Spleen (tissue), 11 donors: ENCODE measurements at regions not wholly inside any gene's neighbourhood (a gene's known extent, or its start where the extent isn't known, plus 50 kb on each side); places are given as distances from the start of the nearest gene placed in this dataset.

ENCODE experiments used
- DNase-seq: peaks from one replicate; pipeline ENCODE4 v3.0.0-alpha.2; 2020
- H3K27ac ChIP-seq, 8 donors: fragments of 200-600 bp; sonication (generic) in 7 of 8; 1 replicate in 4 of 8; 2 replicates in 4 of 8; pipeline versions ENCODE4 v1.5.0 to v1.8.0; 2016 to 2021; ENCODE audit warnings: inconsistent platforms in 4 of 8, mild to moderate bottlenecking in 4 of 8, moderate library complexity in 1 of 8
- H3K27me3 ChIP-seq, 7 donors: fragments of 200-600 bp; sonication (generic) in 6 of 7; replicated peaks in 1 of 7; 1 replicate in 4 of 7; 2 replicates in 3 of 7; pipeline versions ENCODE4 v1.5.0 to v1.8.0; 2016 to 2021; ENCODE audit warnings: inconsistent platforms in 3 of 7, mild to moderate bottlenecking in 1 of 7
- H3K36me3 ChIP-seq, 6 donors: fragments of 200-600 bp; sonication (generic) in 5 of 6; 1 replicate in 4 of 6; 2 replicates in 2 of 6; pipeline versions ENCODE4 v1.5.0 to v1.8.0; 2016 to 2021; ENCODE audit warnings: inconsistent platforms in 2 of 6
- H3K4me1 ChIP-seq, 6 donors: fragments of 200-600 bp; sonication (generic) in 5 of 6; 1 replicate in 3 of 6; 2 replicates in 3 of 6; pipeline versions ENCODE4 v1.5.0 to v1.8.0; 2016 to 2021; ENCODE audit warnings: inconsistent platforms in 3 of 6
- H3K4me3 ChIP-seq, 8 donors: fragments of 200-600 bp; sonication (generic) in 7 of 8; 1 replicate in 4 of 8; 2 replicates in 4 of 8; pipeline versions ENCODE4 v1.5.0 to v1.8.0; 2016 to 2021; ENCODE audit warnings: inconsistent platforms in 4 of 8, mild to moderate bottlenecking in 4 of 8, moderate library complexity in 2 of 8
- H3K9me3 ChIP-seq, 8 donors: fragments of 200-600 bp; sonication (generic) in 7 of 8; 1 replicate in 4 of 8; 2 replicates in 4 of 8; pipeline versions ENCODE4 v1.5.0 to v1.8.0; 2016 to 2021; ENCODE audit warnings: inconsistent platforms in 4 of 8
- POLR2A ChIP-seq, 3 donors: fragments of 450-650 bp; IDR thresholded peaks; one replicate each; pipeline ENCODE4 v1.5.1; 2017; ENCODE audit warnings: antibody characterized with exemption in 3 of 3, mild to moderate bottlenecking in 1 of 3
- POLR2AphosphoS5 ChIP-seq, 3 donors: sonication (generic); formaldehyde crosslinking; IDR thresholded peaks; one replicate each; pipeline ENCODE4 v1.5.1; 2017; ENCODE audit warnings: antibody characterized with exemption in 3 of 3
- WGBS, 5 donors: extraction: QIAGEN DNeasy Blood & Tissue Kit in 3 of 5; methylation state at CpG; one replicate each; pipeline versions ENCODE4 v1.1.5 to v1.1.7; 2013 to 2018; 5-methylcytosine and 5-hydroxymethylcytosine counted together
- intact Hi-C: fragments of 100-400 bp; cut with DNase I; formaldehyde crosslinking; loops from one replicate; pipeline ENCODE4 v1.15.0; 2023; ENCODE audit warnings: low total_unique reads
- TF ChIP-seq, protein P1 (sequence below), 11 experiments: fragments of 200-600 bp in 7 of 11; fragments of 450-650 bp in 4 of 11; sonication (generic) in 4 of 11; IDR thresholded peaks in 8 of 11; conservative IDR thresholded peaks in 3 of 11; 1 replicate in 7 of 11; 2 replicates in 4 of 11; pipeline versions ENCODE4 v1.4.0 to v1.8.0; 2016 to 2021; ENCODE audit warnings: antibody characterized with exemption in 11 of 11, inconsistent platforms in 4 of 11, mild to moderate bottlenecking in 1 of 11
- donor health status: healthy with polysubstance abuse.
- donor health status: DM: no; HTN: no; CAD: no; lungs with moderate emphysema.
- donor health status: DM: no; HTN: no; CAD: no.
- donor health status: Bipolar disorder and iron deficiency.
- donor health status: healthy.
- donor health status: DM: no; HTN: no; CAD: no.
- donor health status: DM: yes; HTN: yes; CAD: no.

DNA sequence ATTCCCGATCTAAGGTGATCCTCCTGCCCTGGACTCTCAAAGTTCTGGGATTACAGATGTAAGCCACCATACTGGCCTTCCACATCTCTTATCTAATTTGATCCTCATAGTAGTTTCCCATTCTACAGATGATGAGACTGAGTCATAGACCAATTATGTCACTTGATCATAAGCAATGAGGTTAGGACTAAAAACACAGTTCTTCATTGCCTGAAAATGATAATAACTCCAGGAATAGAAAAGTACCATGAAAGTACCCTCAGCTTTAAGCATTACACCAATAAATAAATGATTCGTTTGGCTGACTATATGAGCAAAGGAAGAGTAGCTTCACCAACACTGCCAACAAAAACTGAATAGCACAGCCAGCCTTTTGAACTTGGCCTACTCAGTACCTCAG is 389.5 kb downstream of the ACTL7B start:
- H3K4me1 ChIP-seq, result no peaks in the 10 kb centered on the region
- no peak overlapping the region for H3K4me3 ChIP-seq
- TF ChIP-seq, protein P1, sequence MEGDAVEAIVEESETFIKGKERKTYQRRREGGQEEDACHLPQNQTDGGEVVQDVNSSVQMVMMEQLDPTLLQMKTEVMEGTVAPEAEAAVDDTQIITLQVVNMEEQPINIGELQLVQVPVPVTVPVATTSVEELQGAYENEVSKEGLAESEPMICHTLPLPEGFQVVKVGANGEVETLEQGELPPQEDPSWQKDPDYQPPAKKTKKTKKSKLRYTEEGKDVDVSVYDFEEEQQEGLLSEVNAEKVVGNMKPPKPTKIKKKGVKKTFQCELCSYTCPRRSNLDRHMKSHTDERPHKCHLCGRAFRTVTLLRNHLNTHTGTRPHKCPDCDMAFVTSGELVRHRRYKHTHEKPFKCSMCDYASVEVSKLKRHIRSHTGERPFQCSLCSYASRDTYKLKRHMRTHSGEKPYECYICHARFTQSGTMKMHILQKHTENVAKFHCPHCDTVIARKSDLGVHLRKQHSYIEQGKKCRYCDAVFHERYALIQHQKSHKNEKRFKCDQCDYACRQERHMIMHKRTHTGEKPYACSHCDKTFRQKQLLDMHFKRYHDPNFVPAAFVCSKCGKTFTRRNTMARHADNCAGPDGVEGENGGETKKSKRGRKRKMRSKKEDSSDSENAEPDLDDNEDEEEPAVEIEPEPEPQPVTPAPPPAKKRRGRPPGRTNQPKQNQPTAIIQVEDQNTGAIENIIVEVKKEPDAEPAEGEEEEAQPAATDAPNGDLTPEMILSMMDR (IDR thresholded peaks at IDR 0.05 in 8 of 11, conservative IDR thresholded peaks at IDR 0.05 in 3 of 11), result no peak
- TF ChIP-seq POLR2AphosphoS5 (IDR thresholded peaks at IDR 0.05) (no peak), POLR2A (IDR thresholded peaks at IDR 0.05) (no peak)
- DNase-seq, result no peak
- H3K9me3 ChIP-seq, result no peaks in the 10 kb centered on the region
- no peaks in the 10 kb centered on the region for H3K27me3 ChIP-seq
- WGBS, 5 donors, result 78 to 93% (median 82%) methylated on average over 2 of the region's 2 CpGs
- no peaks in the 10 kb centered on the region for H3K36me3 ChIP-seq
- intact Hi-C loops, result no loop called here
- no peak overlapping the region for H3K27ac ChIP-seq

DNA sequence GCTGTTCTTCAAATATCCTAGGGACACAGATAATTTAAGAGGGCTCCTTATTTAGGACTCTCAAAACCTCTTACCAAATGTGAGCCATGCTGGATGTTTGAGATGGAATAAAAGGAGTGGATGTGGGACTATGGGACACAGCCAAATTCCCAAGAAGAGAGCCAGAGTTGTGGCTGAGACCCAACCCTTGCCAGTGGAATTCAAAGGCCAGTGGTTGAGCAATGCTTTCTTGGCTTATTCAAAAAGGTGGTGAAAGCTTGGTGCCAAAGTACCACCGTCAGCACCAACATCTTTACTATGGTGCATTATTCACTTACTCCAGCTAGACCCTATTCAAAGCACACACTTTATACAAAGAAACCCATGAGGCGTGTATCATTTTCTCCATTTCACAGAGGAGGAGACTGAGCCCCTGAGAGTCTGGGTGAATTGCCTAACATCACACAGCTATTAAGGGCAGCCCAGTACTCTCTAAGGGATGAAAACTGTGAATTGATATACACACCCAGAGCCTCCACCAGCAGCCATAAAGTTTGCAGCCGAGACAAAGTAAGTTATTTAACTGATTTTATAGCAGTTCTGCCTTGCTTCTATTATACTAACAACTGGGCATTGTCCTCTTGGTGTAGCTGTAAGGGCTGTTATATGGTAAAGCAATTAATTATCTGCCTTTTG is 391.7 kb downstream of the ACTL7B start:
- WGBS, 5 donors, result 82 to 95% (median 92%) methylated on average over 3 of the region's 3 CpGs

DNA sequence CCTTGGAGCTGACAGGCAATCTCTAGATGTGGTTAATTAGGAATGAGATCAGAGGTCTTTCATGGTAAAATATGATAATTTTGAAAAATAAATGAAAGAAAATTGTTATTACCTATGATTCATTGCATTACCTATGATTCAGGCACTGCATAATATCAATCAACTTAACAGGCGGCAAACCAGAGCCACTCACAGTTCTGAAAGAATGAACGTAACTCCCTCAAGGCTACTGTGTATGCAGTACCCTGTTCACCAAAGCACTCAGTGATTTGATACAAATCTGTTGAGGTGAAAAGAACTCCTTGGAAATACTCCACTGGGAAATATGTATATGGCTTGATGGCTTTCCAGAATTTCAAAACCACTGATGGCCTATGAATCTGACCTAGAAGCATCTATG is 398.9 kb downstream of the ACTL7B start:
- intact Hi-C loops, result no loop called here
- H3K4me1 ChIP-seq, result no peaks in the 10 kb centered on the region
- no peak for TF ChIP-seq POLR2A (IDR thresholded peaks at IDR 0.05)
- TF ChIP-seq, protein P1 (IDR thresholded peaks at IDR 0.05 in 8 of 11, conservative IDR thresholded peaks at IDR 0.05 in 3 of 11), result no peak
- no peak for TF ChIP-seq POLR2AphosphoS5 (IDR thresholded peaks at IDR 0.05)
- H3K27me3 ChIP-seq, result peaks cover 0 to 5% (median 0%) of the 10 kb centered on the region in 7 donors
- no peak for DNase-seq
- no peak overlapping the region for H3K4me3 ChIP-seq
- 78 to 95% (median 90%) methylated on average over 2 of the region's 2 CpGs for WGBS, 5 donors
- H3K27ac ChIP-seq, result no peak overlapping the region
- no peaks in the 10 kb centered on the region for H3K9me3 ChIP-seq
- H3K36me3 ChIP-seq, result no peaks in the 10 kb centered on the region

More for the DNA sequence above, 391.7 kb downstream of the ACTL7B start:
- Histone ChIP-seq H3K4me3 (no peak overlapping the region), H3K9me3 (no peaks in the 10 kb centered on the region), H3K4me1 (no peaks in the 10 kb centered on the region), H3K27me3 (no peaks in the 10 kb centered on the region), H3K27ac (no peak overlapping the region), H3K36me3 (no peaks in the 10 kb centered on the region)
- DNase-seq, result no peak
- TF ChIP-seq, protein P1 (IDR thresholded peaks at IDR 0.05 in 8 of 11, conservative IDR thresholded peaks at IDR 0.05 in 3 of 11), result no peak
- TF ChIP-seq POLR2A (IDR thresholded peaks at IDR 0.05) (no peak), POLR2AphosphoS5 (IDR thresholded peaks at IDR 0.05) (no peak)
- intact Hi-C loops, result no loop called here

DNA sequence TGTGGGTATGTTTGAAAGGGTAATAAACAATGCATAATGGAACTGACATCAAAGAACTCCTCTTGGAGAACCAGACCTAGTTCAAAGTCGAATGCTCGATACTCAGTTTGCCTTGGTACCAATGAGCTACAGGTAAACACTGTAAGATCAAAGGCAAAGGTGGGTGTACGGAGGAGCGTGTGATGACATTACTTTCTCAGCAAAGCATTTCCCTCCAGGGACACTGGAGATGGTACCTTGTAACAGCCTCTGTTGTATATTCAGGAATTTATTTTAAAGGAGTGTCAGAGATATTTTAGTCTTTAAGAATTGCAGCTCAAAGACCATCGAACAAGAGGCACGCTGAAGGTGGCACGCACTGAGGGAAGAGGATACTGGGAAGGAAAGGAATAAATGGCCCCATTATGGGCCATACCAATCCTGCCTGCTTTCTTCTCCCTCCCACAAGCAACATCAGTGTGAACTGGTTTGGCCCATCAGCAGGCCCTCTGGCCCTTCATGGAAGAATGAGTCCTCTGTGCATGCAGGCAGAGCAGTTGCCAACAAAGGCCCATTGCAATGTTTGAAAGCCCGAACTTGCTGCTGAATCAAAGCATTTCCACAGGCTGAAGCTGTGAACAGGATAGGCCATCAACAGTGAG is 410.2 kb downstream of the ACTL7B start:
- no peak overlapping the region for H3K4me3 ChIP-seq
- intact Hi-C loops, result no loop called here
- TF ChIP-seq POLR2A (IDR thresholded peaks at IDR 0.05) (no peak), POLR2AphosphoS5 (IDR thresholded peaks at IDR 0.05) (no peak)
- TF ChIP-seq, protein P1 (IDR thresholded peaks at IDR 0.05 in 8 of 11, conservative IDR thresholded peaks at IDR 0.05 in 3 of 11), result no peak
- no peaks in the 10 kb centered on the region for H3K27me3 ChIP-seq
- H3K36me3 ChIP-seq, result no peaks in the 10 kb centered on the region
- H3K4me1 ChIP-seq, result no peaks in the 10 kb centered on the region
- 87 to 97% (median 92%) methylated on average over 8 of the region's 8 CpGs for WGBS, 5 donors
- DNase-seq, result no peak
- H3K9me3 ChIP-seq, result no peaks in the 10 kb centered on the region
- no peak overlapping the region for H3K27ac ChIP-seq
